SK-N-MC (cell line): ENCODE measurements at regions not wholly inside any gene's neighbourhood (a gene's known extent, or its start where the extent isn't known, plus 50 kb on each side); places are given as distances from the start of the nearest gene placed in this dataset.

Experiments
- EZH2 ChIP-seq: fragments of 200-600 bp; sonication (generic); IDR thresholded peaks from one replicate; pipeline ENCODE4 v1.6.1; 2017; ENCODE audit warnings: antibody characterized with exemption
- POLR2AphosphoS5 ChIP-seq: IDR thresholded peaks from 2 replicates; pipeline ENCODE4 v1.6.1; 2012; ENCODE audit warnings: mild to moderate bottlenecking, low read depth, low read length, borderline replicate concordance

DNA sequence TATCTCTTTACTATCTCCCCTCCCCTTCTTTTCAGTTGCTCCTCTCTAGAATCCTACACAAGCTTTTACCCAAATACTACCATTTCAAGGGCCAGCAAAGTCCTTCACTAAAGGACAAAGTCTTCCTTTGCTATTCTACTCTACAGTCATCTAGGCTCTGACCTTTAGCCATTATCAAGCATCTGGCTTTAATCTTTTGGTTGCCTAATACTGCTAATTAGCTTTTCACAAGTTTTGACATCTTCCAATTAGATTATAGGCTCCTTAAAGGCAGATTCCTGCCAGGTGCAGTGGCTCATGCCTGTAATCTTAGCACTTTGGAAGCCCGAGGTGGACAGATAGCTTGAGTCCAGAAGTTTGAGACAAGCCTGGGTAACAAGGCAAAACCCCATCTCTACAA lies 194.4 kb downstream of the SH3BP4 start:
- TF ChIP-seq EZH2 = no peak
- TF ChIP-seq POLR2AphosphoS5 = no peak
